GM18505 (cell line): ENCODE measurements at regions not wholly inside any gene's neighbourhood (a gene's known extent, or its start where the extent isn't known, plus 50 kb on each side); places are given as distances from the start of the nearest gene placed in this dataset.

Source experiments
- ATAC-seq: cut with Tn5 transposase; IDR thresholded peaks from one replicate; pipeline ENCODE4 v1.9.1; 2021; ENCODE audit not compliant: unreplicated experiment
- POLR2A ChIP-seq: IDR thresholded peaks from 4 replicates; pipeline ENCODE4 v1.6.1; 2011; ENCODE audit warnings: borderline replicate concordance; ENCODE audit not compliant: insufficient read depth, insufficient read length; ENCODE audit errors: extremely low read depth

DNA sequence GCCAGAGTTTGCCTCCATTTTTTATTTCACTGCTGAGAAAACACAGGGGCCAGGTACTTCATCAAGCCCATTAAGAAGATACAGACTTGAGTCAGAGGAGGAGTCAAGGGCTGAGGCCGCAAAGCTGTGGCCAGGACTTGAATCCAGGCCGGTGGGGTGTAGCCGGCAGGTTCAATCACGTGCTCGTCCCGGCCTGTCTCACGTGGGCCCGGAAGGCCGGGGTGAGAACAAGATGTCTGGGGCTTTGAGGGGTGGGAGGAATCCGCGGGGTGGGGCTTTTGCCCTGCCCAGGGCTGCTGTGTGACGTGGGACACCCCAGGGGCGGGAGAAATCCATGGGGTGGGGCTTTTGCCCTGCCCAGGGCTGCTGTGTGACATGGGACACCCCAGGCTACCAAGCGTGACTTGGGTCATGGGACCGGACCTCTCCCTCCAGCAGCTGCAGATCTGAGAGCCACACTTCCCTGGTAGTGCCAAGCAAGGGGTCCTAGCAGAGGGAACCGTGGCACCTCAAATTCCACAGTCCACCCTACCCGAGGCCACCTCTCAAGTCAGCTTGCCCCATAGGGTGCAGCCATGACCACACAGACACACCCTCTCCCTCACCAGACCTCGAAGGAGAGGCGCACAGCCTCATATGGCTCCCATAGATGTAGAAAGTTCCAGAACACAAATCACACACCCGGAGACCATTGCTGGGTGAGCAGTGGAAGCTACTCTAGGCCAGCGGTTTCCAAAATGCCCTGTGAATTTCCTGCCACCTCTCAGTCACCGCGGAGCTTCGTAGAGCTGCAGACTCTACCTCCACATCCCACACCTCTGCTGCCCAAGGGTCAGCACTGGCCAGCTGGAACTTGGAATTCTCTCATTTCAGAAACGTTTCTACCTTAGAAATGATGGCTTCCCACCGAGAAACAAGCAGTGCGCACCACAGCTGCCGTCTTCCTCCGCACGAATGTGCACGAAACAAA is 156.1 kb downstream of the DLL1 start:
- ATAC-seq: no peak

DNA sequence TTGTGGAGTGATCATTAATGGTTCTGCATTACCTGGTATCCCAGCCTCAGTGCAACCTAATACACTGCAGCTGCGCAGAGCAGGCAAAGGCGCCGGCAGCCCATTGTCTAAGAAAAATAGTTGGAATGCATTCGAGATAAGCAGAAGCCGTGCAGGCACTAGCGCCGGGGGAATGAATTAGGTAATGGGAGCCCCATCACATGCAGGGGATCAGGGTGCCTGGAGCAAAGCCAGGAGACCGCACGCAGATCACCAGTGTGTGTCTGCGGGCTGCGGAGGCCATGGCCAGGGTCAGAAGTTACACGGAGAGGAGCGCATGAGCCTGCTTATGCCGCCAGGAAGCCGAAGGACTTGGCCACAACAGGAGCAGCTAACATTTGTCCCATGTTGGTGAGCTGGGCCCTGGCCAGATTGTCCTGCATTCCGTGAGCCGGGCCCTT is 156.8 kb downstream of the DLL1 start:
- ATAC-seq: no peak
- no peak for TF ChIP-seq POLR2A

More for the DNA sequence above, 156.1 kb downstream of the DLL1 start:
- TF ChIP-seq POLR2A: no peak

DNA sequence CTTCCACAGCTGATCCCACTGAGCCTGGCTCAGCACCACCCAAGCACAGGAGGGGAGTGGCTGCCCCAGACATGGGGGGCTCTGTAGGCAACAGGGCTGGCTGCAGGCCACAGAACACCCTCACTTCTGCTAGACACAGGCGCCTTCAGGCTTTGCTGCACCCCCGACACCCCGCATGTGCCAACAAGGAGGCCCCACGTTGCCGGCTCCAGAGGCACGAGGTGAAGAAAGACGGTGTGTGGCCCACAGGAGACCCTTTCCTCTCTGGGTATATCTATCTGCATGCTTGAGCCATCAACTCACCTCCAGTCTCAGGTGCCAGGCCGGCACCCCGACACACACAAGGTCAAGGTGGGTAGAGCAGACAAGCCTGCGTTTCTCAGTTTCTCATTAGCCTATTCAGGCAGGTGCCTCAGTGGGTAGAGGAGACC is 158.3 kb downstream of the DLL1 start:
- TF ChIP-seq POLR2A: no peak
- no peak for ATAC-seq

DNA sequence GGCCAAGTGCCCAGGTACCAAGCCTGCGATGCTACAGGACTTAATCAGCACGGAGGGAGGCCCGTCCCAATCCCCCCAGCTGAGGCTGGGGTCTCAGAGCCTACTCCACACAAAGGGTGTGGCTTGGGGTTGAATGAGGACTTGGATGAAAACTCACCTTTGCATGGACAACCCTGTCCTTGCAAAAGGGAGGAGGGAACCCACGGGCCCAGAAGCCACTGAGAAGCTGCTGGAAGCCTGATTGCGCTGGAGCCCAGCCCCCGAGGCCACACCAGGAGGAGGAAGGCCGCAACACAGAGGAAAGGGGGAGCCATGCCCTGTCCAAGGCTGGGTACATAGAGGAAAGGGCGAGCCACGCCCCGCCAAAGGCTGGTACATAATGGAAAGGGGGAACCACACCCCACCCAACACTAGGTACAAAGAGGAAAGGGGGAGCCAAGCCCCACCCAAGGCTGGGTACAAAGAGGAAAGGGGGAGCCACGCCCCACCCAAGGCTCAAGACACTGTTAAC is 158.8 kb downstream of the DLL1 start:
- ATAC-seq: no peak

DNA sequence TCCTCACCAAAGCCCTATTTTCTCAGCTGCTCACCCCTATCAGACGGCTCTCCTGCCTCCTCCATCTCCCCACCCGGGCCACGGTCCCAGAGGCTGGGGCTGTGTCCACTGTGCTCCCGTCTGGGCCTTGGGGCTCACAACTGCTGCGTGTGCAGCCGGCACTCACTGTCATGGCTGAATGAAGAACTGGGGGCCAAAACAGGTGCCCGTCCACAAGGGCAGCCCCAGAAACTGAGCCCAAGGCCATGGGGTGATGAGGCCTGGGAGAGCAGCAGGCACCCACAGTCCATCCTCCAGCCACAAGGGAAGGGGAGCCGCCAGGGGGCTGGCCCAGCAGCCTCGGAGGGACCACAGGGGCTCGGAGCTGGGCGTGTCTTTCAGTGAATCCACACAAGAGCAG is 159.5 kb downstream of the DLL1 start:
- TF ChIP-seq POLR2A: no peak
- ATAC-seq: no peak

More for the DNA sequence above, 158.8 kb downstream of the DLL1 start:
- no peak for TF ChIP-seq POLR2A

DNA sequence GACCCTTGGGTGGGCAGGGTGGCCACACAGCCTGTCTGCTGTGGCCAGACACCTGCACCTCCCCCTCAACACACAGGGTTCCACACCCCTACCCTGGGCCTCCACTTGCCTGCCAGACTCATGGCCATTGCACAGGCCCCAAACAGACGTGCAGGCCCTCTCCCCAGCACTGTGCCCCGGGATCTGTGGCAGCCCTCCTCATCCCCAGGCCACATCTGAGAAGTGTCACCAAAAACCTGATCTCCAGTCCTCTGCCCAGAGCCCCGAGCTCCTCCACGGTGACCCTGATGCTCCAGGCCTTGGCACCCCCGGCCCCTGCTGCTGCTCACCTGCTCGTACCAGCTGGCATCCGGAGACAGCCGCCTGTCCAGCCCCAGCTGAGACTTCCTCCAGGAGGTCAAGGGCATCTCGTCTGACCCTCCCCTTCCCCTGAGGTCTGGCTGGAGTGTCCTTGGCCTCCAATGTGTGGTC is 160.1 kb downstream of the DLL1 start:
- no peak for TF ChIP-seq POLR2A
- ATAC-seq: no peak

DNA sequence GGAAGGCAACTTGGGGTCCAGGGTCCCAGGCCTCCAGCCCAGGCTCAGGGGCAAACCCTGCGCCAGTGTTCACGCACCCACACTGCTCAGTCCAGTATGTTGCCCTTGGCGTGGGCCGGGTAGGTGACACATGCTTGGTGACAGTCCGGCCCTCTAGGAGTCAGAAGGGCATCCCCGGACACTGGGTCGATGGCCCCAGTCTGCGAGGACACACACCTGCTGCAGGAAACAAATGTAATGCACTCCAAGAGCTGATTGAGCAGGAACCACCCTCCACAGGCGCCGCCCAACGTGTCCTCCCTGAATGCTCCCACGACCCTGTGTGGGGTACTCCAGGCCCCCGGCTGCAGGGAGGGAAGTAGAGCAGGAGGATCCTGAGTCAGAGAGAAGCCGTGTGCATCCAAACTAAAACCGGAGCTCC is 160.7 kb downstream of the DLL1 start:
- TF ChIP-seq POLR2A: no peak
- ATAC-seq: no peak

DNA sequence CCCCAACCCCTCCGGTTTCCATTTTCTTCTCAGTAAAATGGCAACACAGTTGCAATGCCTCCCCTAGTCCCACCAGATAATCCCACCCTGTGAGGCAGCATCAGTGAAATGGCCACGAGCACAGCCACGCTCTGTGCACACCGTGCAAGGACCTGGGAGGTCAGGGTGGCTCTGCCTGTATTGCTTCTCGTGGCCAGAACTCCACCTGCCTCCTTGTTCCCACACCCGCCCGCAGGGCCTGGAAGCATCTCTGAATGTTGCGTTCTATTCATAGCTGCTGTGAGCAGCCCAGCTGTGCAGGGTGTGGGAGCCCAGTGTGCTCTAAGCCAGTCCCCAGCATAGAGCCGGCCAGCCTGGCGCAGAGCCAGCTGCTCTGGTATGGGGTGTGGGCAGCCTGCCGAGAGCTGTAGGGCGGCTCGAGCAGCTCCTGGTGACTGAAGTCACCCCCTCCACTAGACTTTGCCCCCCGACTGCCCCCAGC is 161.1 kb downstream of the DLL1 start:
- no peak for ATAC-seq
- no peak for TF ChIP-seq POLR2A

DNA sequence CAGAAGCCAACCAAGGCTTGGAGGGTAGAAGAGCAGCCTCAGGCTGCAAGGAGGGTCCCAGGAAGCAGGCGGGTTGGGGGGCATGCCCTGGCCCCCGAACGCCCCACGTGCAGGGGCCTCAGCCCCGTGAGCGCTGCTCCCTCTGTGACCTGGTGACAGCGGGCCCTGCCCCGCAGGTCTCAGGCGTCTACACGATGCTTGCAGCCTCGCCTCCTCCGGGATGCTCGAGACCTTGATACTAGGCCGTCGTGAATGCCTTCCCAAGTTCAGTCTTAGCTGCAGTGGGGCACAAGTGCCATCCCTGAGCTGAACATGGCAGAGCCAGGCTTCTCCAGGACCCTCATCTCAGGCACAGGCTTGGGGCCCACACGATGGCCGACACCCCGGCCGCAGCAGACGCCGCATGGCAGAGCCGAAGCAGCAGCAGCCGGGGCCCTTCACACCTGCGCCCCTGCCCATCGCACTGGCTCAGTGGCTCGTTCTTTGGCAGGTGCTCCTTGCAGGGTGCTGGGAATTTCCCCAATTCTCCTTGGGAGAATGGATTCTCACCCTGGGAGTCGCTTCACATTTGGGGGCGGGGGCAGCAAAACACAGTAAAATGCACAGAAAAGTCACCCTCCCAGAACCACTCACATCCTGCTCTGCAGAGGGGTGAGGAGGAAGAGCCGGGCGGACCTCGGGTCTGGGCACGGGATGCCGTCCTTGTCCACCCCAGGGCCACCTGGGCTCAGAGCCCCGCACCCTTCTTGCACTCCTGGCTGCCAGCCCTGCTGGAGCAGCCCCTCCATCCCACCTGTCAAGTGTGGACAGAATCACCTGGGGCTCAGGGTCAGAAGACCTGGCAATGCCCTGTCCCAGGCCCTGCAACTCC is 161.8 kb downstream of the DLL1 start:
- ATAC-seq: no peak

DNA sequence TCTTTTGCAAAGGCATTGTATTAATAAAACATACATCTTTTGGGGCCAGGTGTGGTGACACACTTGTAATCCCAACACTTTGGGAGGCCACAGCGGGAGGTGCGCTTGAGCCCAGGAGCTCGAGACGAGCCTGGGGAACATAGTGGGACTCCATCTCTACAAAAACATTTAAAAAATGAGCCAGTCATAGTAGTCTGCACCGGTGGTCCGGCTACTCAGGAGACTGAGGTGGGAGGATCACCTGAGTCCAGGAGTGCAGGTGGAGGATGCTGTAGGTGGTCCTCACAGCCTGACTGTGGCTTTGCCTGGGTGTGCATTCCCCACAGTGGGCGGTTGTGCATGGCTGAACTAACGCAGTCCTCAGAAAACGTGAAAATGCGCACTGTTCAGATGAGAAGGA is 162.5 kb downstream of the DLL1 start:
- TF ChIP-seq POLR2A: no peak
- no peak for ATAC-seq

More for the DNA sequence above, 161.8 kb downstream of the DLL1 start:
- TF ChIP-seq POLR2A: no peak

DNA sequence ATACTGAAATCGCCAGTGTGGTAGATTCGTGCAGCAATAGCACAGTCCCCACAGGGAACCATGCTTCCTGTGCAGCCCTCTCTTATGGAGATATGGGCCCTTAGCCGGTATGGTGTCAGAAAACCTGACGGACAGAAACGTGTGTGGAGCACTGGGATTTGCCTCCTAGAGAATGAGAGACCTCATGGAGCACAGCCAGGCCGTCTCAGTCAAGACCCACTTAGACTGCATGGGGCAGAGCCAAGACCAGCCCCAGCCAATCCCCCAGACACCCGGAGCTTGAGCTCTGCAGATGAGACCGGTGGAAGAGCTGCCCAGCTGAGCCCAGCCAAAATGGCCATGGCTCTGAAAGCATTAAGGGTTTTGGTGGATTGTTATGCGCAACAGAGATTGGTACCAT is 163.7 kb downstream of the DLL1 start:
- TF ChIP-seq POLR2A: no peak
- ATAC-seq: no peak

DNA sequence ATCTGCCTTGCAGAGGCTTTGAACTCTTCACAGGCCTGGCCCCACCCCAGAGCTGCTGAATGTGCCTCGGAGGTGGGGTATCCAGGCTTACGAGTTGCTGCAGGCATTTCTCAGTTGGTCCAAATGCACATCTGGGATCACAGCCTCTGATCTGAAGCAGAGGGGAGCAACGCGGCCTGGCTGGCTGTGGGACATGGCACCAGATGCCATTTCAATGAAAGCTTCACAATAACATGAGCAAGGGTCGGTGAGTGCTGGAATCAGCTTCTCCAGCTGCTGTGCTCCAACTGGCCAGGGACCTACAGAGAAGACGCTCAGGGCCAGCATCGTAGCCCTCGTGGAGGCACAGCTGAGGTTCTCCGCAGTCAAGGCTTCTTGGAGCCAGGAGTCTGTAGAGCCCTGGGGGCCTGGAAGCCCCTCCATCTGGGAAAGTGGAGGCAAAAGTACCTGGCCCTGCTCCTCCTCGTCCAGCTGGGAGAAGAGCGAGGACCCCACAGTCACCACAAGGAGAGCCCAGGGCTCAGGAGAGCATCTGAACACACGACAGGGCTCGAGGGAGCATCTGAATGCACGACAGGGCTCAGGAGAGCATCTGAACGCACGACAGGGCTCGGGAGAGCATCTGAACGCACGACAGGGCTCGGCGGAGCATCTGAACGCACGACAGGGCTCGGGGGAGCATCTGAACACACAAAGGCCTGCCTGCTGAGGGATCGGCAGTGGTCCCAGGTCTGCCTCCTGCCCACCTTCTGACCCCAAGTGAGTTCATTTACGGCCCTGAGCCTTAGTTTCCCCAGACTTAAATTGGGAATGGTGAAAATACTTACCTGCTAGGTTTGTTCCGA is 165.2 kb downstream of the DLL1 start:
- no peak for TF ChIP-seq POLR2A
- ATAC-seq: no peak
